ENCODE measurements at regions not wholly inside any gene's neighbourhood (a gene's known extent, or its start where the extent isn't known, plus 50 kb on each side); places are given as distances from the start of the nearest gene placed in this dataset.
"Not testable (repeated sequence)": the region's sequence is repeated elsewhere in the genome, so short reads cannot be mapped to it uniquely, and the experiment has no call there.

GRCh38 chr4:84309191-84309590, 189.9 kb downstream of the NKX6-1 start:
- WGBS (ENCODE audit: insufficient coverage, insufficient replicate concordance, low lambda C conversion rate, missing lambda C conversion rate), result 33% methylated on average over 3 of the region's 3 CpGs
- Histone ChIP-seq H2AFZ (ENCODE audit: control insufficient read depth, low read depth, low read length) (no peak overlapping the region), H3K9ac (ENCODE audit: control insufficient read depth, insufficient read depth, low read length) (no peak overlapping the region), H3K4me1 (ENCODE audit: control insufficient read depth, insufficient read depth, low read length) (no peaks in the 10 kb centered on the region), H3K79me2 (ENCODE audit: control insufficient read depth, insufficient read depth, low read length) (no peaks in the 10 kb centered on the region), H3K9me3 (replicated peaks; ENCODE audit: control insufficient read depth, insufficient read depth, low read length) (no peaks in the 10 kb centered on the region), H3K27me3 (replicated peaks in 1 of 2; ENCODE audit: control insufficient read depth in 2 of 2, insufficient read depth in 2 of 2, low read length in 1 of 2) (no peaks in the 10 kb centered on the region), H3K27ac (ENCODE audit: control insufficient read depth, insufficient read depth) (no peak overlapping the region), H3K4me2 (ENCODE audit: control insufficient read depth, insufficient read depth) (no peak overlapping the region), H3K4me3 (no peak overlapping the region), H3K36me3 (ENCODE audit: control insufficient read depth in 2 of 2, insufficient read depth in 2 of 2, low read length in 1 of 2) (no peaks in the 10 kb centered on the region), H4K20me1 (ENCODE audit: control insufficient read depth, insufficient read depth) (no peaks in the 10 kb centered on the region)
- DNase-seq (ENCODE audit: low read depth, low spot score) (no peak), FAIRE-seq (no peak), ATAC-seq (no peak)
- ChIA-PET CTCF (no interaction called here), SMC1A (ENCODE audit: uncharacterized antibody, unreplicated experiment) (no interaction called here), POLR2A (no interaction called here), RAD21 (ENCODE audit: unreplicated experiment) (no interaction called here)
- in situ Hi-C loops (cut with MboI) (no loop called here), intact Hi-C loops (cut with micrococcal nuclease; ENCODE audit: unreplicated experiment) (no loop called here)
- no TSS peak for BruUV-seq (replicated peaks)
- TF ChIP-seq HDGF (IDR thresholded peaks at IDR 0.05) (no peak), FOS (IDR thresholded peaks at IDR 0.05; ENCODE audit: borderline replicate concordance, extremely low read depth, insufficient read length) (no peak)

- DNase-seq (ENCODE audit: low read depth, low spot score); H3K4me2 ChIP-seq (ENCODE audit: control insufficient read depth, insufficient read depth); H3K4me1 ChIP-seq (ENCODE audit: control insufficient read depth, insufficient read depth, low read length); H2AFZ ChIP-seq (ENCODE audit: control insufficient read depth, low read depth, low read length); intact Hi-C loops (cut with micrococcal nuclease; ENCODE audit: unreplicated experiment); H3K9me3 ChIP-seq (replicated peaks; ENCODE audit: control insufficient read depth, insufficient read depth, low read length); H3K27ac ChIP-seq (ENCODE audit: control insufficient read depth, insufficient read depth); CTCF ChIA-PET; RAD21 ChIA-PET (ENCODE audit: unreplicated experiment); ATAC-seq; in situ Hi-C loops (cut with MboI); H3K4me3 ChIP-seq; H4K20me1 ChIP-seq (ENCODE audit: control insufficient read depth, insufficient read depth); FAIRE-seq; H3K27me3 ChIP-seq (replicated peaks in 1 of 2; ENCODE audit: control insufficient read depth in 2 of 2, insufficient read depth in 2 of 2, low read length in 1 of 2); POLR2A ChIA-PET; BruUV-seq (replicated peaks); H3K79me2 ChIP-seq (ENCODE audit: control insufficient read depth, insufficient read depth, low read length); SMC1A ChIA-PET (ENCODE audit: uncharacterized antibody, unreplicated experiment); H3K9ac ChIP-seq (ENCODE audit: control insufficient read depth, insufficient read depth, low read length); H3K36me3 ChIP-seq (ENCODE audit: control insufficient read depth in 2 of 2, insufficient read depth in 2 of 2, low read length in 1 of 2): not testable (repeated sequence)
- 61% methylated on average over 22 of the region's 27 CpGs for WGBS (ENCODE audit: insufficient coverage, insufficient replicate concordance, low lambda C conversion rate, missing lambda C conversion rate)
Measured at GRCh38 chr4:84298719-84299254, 200.3 kb downstream of the NKX6-1 start.
